HuH-7.5 (cell line): ENCODE measurements at regions not wholly inside any gene's neighbourhood (a gene's known extent, or its start where the extent isn't known, plus 50 kb on each side); places are given as distances from the start of the nearest gene placed in this dataset.

Experiments
- DNase-seq: peaks from one replicate; pipeline ENCODE4 v3.0.0; 2011; ENCODE audit warnings: low spot score

GRCh38 chr21:18191139-18191538, 53.5 kb upstream of the CHODL start:
- no peak for DNase-seq

GRCh38 chr21:18178509-18178908, 66.1 kb upstream of the CHODL start:
- no peak for DNase-seq

DNA sequence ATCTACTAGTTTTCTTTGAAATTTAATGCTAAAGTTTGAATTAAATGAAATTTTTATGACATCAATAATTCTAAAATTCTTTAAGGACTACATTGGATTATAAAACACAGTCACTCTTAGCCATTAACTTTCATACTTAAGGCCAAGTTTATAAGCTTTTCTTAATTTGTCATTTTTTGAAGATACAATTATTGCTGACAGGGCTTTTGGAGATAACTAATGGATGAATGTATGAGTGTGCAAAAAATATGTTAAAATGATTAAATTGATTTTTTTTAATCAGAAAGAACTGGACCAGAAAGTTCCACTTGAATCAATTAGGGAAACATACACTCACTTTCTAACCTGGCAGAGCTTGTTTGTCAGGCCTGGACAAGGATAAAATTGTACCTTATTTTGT, 70.3 kb upstream of the CHODL start:
- DNase-seq, result no peak

GRCh38 chr21:18170829-18171228, 73.8 kb upstream of the CHODL start:
- DNase-seq, result no peak

DNA sequence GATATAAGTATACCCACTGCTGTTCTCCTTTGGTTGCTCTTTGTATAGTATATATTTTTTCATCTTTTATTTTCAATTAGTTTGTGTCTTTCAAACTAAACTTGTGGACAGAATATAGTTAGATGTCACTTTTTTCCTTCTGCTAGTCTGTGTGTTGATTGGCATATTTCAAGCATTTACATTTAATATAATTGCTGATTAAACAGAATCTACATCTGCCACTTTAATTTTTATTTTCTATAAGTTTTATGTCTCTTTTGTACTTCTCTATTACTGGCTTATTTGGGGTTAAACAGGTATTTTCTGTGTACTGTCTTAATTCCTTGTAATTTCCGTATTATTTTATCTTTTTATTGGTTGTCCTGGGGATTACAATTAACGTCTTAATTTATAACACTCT, 74.4 kb upstream of the CHODL start:
- DNase-seq, result no peak

DNA sequence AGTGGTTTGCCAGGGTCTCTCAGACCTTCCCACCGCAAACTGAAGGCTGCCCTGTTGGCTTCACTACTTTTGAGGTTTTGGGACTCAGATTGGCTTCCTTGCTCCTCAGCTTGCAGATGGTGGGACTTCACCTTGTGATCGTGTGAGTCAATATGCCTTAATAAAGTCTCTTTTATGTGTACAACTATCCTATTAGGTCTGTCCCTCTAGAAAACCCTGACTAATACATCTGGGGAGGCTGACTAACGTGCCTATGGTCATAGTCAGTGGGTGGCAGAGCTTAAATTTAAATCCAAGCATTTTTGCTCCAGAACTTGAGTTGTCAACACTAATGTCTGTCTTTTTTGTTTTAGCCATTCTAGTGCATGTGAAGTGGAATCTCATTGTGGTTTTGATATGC, 76.5 kb upstream of the CHODL start:
- DNase-seq, result no peak

DNA sequence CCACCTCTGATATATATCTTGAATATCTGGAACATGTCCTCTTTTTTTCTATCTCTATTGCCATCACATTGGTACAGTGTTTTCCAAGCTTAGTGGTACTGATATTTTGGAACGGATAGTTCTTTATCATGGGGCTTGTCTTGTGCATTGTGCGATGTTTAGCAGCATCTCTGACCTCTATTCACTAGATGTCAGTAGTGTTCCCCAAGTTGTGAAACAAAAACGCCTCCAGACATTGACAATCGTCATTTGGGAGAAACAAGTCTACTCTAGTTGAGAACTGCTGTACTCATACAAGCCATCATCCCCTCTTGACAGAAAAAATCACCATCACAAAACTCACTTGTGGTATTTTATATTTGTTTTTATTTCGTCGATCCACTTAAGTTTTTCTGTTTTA, 79.7 kb upstream of the CHODL start:
- no peak for DNase-seq

DNA sequence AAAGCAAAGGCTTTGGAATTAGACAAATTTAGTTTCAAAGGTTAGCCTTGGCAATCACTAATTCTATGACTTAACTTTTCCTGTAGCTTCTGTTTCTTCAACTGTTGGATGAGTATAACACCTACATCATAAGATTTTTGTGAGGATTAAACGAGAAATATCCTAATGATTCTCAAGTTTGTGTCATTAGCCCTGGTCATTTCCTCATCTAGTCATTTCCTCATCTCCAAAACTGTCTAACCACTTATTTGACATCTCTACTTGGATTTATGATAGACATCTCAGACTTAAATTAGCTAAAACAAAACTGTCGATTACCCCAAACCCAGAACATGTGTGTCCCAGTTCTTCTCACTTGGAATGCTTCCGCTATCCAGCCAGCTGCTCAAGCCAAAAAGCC, 80.2 kb upstream of the CHODL start:
- DNase-seq, result no peak

DNA sequence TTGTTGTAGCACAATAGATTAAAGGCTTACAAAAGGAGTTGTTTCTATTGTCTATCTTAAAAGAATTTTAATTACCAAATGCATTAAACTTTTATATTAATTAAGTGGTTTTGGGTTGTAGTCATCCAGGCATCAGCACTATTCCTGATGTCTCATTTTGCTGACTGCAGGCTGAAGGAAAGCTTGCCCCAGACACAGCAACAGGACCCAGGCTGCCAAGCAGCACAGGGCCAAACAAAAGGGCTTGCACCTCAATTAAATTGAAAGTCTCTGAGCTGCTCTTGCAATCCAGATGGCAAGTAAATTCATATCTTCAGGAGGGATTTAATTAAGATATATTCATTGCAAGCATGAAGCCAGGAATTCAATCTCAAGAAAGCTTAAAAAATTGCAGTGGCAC, 80.7 kb upstream of the CHODL start:
- DNase-seq, result no peak

- DNase-seq, result no peak
Observed at GRCh38 chr21:18161841-18162240, 82.8 kb upstream of the CHODL start.

- DNase-seq, result no peak
Observed at GRCh38 chr21:18157406-18157805, 87.2 kb upstream of the CHODL start.

DNA sequence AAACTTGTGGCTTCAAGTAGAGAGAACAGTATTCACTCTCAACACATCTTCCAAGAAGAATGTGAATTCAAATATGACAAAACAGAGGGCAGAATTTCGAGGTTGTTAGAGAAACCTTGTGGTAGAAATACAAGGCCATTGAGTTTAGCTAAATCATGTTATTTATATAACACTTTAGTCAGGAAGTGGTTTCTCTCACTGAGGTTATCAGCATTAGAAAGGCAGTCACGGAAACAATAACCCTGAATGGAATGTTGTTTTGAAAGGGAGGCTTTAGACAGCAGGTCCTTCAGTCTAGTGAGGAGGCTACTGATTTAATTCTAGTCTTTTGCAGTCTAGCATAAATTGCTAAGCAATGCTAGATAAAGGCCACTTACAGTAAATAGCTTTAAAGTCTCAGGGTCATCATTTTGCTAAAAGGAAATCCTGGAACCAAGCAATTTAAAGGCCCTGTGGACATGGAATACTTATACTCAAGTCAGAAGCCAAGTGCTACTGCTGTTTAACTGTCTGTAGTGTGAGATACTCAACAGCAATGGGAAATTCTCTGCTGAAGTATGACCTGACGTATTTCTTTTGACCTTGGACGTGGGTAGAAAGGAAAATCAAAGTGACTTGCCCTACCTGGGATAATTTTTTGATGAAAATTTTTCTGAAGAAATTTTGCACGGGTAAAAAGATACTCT, 89.0 kb upstream of the CHODL start:
- DNase-seq, result no peak

GRCh38 chr21:18153063-18153462, 91.6 kb upstream of the CHODL start:
- no peak for DNase-seq

GRCh38 chr21:18152371-18152770, 92.3 kb upstream of the CHODL start:
- DNase-seq, result no peak

DNA sequence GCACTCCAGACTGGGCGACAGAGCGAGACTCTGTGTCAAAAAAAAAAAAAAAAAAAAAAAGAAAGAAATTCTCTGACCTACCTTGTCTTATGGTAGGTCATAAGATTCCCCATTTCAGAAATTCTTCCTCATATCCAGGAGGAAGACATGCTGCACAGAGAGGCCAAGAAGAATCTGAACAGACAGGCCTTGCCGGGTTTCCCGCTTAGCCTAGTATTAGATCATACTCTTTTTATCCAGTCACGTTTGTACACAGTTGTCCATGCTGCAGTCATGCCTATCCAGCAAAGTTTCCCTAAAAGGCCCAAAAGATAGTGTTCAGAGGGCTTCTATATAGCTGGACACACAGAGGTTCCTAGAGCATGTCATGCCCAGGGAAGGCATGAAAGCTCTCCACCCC, 93.6 kb upstream of the CHODL start:
- DNase-seq, result no peak

DNA sequence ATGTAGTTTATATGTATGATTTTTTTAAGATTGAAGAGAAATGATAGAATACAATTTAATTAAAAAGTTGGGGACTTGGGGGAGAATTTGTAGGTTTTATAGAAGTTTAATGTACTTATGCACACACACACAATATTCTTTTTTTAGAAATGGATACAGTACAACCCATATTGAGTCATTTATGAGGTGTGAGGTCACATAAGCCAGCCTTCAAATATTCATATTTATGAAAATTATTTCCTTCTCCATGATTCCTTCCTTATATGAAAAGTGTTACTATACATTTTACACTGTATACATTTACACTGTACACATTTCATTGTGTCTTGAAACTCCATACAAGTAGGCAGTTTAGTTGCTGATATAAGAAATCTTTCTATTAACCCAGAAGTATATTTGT, 96.2 kb upstream of the CHODL start:
- DNase-seq, result no peak

DNA sequence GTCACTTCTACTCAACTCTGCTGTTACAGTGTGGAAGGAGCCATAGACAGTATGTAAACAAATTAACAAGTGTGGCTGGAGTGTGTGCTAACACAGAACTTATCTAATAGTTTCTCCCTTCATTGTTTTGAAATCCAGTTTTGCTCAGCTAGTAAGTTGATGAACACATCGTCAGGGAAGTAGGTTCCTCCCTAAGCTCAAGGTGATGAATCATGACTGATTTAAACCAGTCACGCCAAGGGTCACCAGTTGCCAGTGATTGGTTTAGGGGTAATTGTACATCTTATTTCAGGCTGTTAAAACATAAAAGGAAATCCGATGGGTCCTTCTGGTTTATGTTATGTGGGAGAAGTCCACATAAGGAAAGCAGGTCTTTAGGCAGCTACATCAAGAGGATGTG, 97.0 kb upstream of the CHODL start:
- no peak for DNase-seq

GRCh38 chr21:18146820-18147219, 97.8 kb upstream of the CHODL start:
- DNase-seq, result no peak

DNA sequence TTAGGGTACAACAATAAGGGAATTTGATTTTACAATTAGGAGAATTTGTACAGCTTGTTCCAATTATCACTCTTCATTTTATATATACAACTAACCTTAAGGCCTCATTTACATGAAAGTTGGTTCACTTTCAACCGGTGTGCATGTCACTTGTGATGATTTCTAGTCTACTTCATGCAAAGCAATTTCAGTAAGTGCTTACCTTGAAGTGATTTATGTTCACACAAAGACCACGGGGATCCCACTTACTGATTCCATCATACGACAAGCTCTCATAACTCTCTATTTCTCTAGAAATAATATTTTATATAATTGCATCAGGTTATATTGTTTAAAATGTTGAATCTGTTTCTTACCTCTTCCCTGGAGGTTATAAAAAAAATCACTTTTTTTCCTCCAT, 100.3 kb upstream of the CHODL start:
- DNase-seq, result no peak

GRCh38 chr21:18142655-18143054, 102.0 kb upstream of the CHODL start:
- DNase-seq, result no peak

DNA sequence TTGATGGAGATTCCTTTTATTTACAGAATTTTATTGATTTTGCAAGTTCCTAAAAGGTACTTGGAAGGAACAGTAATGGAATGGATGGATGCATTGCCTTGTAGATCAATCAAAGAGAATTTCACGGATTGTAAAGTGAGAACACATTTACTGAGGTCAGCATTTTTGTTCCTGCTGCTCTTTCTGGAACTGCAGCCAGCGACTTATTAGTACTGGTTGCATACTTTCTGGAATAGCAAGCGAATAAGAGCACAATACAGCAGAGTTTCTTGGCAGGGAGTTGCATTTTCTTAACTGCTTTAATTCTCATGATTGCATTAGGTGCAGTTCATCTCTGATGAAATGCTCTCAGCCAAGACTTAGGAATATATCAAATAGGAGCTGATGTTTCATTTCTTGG, 106.1 kb upstream of the CHODL start:
- no peak for DNase-seq

- DNase-seq, result no peak
Observed at GRCh38 chr21:18129526-18129925, 115.1 kb upstream of the CHODL start.

DNA sequence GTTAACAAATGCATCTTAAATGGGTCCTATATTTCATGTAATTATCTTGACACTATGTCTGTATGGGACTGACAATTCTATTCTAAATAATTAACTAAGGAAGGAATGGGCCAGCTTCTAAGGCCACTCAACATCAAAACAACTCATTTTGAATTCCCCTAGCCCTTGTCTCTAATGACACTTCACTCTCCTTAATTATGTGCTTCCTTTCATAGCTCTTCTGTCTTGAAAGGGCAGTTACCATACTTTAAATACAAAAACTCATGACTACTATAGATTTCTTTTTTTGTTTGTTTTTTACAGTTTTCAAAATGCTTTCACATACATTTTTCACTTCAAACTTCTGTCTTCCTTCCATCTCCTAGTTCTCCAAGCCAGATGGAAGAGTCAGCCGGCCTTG, 126.1 kb upstream of the CHODL start:
- no peak for DNase-seq

DNA sequence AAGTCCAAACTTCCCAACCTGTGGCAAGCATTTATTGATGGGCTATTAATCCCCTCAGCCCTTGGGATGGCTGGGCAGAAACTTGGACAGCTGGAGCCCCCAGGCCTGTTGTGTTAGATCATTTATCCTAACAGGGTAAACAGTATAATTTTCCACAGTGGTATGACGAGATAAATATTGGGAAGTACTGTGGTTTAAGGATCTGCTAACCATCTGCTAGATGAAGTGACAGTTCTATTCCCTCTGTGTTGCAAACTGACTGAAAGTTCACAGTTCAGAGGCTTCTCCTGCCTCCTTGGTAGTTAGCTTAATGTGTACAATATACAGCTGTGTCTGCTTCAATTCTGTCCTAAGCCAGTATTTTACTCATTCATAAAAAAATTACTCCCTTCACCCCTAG, 127.5 kb upstream of the CHODL start:
- DNase-seq, result no peak

DNA sequence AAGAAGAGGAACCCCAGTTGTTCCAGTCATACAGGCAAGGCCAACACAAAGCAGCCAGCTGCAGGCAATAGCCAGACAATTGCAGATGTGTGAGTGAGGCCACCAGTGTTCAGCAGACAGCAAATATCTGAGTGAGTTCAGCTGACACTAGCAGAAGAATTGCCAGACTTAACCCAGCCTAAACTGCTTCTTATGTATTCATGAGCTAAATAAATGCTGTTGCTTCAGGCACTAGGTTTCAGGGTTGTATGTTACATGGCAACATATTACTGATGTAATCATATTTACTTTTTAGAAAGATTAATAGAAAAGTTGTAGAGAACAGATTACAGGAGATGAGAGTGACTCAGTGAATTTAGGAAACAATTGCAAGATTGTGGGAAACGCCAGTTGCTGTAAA, 129.8 kb upstream of the CHODL start:
- no peak for DNase-seq
